HG03135 (cell line): ENCODE measurements at regions not wholly inside any gene's neighbourhood (a gene's known extent, or its start where the extent isn't known, plus 50 kb on each side); places are given as distances from the start of the nearest gene placed in this dataset.

Experiments used
- ATAC-seq: cut with Tn5 transposase; IDR thresholded peaks from one replicate; pipeline ENCODE4 v1.9.1; 2021; ENCODE audit warnings: mild to moderate bottlenecking, moderate library complexity; ENCODE audit not compliant: unreplicated experiment

- no peak for ATAC-seq
Observed at GRCh38 chr1:219365451-219365850, 191.8 kb downstream of the LYPLAL1 start.

GRCh38 chr1:219362702-219363101 lies 189.0 kb downstream of the LYPLAL1 start:
- ATAC-seq = no peak

DNA sequence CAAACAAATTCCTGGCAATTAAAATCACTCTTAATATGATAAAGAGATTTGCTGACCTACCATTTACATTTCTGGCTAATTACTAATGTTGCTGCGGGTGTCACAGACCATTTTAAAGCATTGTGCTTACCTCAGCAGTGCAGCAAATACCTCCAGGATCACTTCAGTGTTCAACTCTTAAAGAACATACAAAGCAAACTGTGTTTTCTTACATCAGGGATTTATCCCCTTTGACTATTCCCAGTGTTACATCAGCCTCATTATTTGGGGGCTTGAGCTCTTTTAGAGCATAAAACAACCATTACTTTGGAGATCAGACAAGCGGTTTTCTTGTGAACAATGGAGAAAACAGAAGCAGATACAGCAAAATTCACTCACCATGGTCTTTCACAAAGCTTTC lies 185.4 kb downstream of the LYPLAL1 start:
- no peak for ATAC-seq

- no peak for ATAC-seq
Observed at GRCh38 chr1:219358080-219358479, 184.4 kb downstream of the LYPLAL1 start.

GRCh38 chr1:219354962-219355361 lies 181.3 kb downstream of the LYPLAL1 start:
- no peak for ATAC-seq

DNA sequence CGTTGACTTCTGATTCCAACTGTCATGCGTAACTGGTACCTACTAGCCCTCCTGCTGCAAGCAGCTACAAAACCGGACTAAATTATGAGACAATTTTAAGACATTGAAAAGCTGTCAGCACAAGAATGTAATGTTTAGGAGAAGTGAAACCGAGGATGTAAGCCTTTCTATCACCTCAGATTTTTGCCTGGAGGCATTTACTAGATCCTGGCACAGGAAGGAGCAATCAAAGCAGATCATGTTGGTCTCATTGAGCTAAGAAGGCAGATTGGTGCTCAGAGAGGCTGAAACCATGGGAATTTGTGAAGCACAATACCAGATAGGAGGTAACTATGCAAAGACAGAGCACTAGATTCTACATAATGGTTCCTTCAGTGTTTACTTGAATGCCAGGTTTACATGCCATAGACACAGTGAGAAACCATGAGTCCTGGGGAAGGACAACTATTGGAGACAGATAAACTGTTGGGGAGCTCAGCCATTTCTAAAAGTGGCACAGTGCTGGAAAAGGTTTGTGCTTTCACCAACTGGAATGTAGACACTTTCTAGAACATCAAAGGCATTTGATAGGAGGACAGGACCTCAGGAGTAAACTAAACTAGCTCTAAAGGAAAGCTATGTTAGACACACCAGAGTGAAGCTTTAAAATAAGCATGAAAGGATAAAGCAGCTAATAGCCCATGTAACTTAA lies 179.4 kb downstream of the LYPLAL1 start:
- ATAC-seq = no peak

GRCh38 chr1:219350172-219350931 lies 176.7 kb downstream of the LYPLAL1 start:
- no peak for ATAC-seq

DNA sequence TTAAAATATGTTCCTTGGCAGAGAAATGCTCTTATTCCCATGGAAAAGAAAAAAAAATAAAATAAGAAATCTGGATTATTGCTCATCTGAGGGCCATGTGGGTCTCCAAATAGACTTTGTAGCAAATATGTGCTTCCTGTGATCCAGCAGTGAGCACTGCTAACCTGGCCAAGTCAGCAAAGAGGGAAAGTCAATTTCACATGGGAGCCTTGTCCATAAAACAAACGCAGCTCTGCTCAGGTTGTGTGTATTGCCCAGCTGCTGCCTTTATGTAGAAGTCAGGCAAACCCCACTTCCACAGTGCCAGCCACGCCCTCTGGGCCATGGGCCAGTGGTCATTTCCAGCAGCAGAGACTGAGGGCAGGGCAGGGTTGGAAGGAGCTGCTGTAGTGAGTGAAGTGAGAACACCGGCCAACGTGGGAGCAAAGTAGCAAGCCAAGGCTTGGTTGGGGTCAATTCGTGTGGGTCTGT lies 174.3 kb downstream of the LYPLAL1 start:
- ATAC-seq = no peak

DNA sequence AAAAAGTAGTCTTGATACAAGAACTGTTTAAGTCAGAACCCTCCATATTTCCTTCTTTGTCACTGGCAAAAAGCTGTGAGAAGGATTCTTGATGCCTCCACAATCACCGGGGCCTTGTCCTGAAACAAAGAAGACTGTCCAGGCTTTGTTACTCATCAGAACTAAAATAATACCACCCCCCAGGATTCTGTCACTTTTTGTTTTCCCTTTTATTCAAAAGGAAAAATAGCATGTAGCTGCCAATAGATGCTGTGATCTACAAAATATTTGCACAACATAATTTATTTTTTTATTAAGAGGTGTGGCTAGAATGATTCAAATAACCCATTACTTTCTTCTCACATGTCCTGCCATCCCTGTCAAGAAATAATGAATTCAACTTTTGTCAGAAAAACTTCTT lies 173.7 kb downstream of the LYPLAL1 start:
- no peak for ATAC-seq

DNA sequence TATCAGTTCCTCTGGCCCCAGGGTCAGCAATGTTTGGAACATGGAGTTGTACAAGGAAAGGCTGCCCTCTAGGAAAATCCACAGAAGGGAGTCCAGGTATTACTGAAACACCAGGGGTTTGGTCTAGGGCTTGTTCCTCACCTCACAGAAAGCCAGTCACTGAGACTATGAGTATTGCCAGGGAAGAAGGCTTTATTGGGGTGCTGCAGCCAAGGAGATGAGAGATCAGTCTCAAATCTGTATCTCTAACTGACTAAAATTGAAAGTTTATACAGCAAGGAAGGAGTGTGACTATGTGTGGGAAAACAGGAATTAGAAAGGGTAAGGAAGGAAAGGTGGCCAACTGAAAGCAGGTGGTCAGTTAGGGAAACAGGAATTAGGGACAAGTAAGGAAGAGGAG lies 172.3 kb downstream of the LYPLAL1 start:
- ATAC-seq = no peak

GRCh38 chr1:219342836-219343235 lies 169.2 kb downstream of the LYPLAL1 start:
- ATAC-seq = no peak

DNA sequence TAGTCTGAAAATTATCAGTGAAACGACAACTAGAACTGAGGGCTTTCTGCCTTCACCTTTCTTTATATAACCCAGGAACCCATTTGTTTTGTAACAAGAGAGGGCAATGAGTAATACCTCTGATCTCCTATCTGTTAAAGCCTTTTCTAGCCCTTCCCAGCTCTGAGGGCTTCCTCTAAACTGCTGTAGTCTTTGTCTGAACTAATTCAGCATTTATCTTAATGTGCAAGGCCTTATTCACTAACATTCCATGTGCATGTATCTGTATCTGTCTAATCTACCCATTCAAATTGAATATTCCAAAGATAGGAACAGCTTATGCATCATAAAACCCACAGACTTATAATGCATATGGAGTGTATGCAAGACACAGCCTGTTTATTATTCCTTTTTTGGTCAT lies 167.1 kb downstream of the LYPLAL1 start:
- ATAC-seq = no peak

DNA sequence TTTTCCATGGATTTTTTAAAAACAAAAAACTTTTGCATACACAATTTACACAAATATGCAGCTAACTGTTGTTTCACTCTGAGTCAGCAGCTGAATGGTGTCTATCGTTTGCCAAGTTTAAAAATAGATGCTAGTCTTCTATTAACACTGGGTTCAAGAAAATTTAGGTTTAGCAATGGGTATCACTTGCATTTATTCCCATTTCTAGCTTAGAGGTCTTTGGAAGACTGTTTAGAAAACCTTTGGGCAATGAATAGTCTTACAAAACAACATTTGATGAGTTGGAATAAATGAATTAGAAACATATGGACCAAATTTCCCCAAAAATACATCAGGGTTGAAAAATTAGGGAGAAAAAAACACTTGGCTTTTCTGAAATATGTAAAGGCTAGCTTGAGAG lies 165.8 kb downstream of the LYPLAL1 start:
- ATAC-seq = no peak

GRCh38 chr1:219337588-219337987 lies 163.9 kb downstream of the LYPLAL1 start:
- no peak for ATAC-seq

DNA sequence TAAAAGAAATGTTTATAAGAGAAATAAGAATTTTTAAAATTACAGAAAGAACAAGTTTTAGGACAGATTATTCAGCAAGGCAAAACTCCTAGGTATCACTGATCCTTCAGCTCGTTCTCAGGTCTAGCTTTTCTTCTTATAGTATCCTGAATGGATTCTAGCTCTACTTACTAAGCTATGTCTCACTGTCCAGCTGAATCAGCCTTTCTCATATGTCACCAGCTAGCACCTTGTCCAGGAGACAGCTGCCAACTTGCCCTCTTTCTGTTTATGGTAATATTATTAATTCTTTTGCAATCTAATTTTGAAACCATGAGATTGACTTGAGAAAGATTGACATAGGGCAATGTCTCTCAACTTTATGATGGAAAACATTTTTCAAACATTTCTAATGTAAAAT lies 159.9 kb downstream of the LYPLAL1 start:
- no peak for ATAC-seq

DNA sequence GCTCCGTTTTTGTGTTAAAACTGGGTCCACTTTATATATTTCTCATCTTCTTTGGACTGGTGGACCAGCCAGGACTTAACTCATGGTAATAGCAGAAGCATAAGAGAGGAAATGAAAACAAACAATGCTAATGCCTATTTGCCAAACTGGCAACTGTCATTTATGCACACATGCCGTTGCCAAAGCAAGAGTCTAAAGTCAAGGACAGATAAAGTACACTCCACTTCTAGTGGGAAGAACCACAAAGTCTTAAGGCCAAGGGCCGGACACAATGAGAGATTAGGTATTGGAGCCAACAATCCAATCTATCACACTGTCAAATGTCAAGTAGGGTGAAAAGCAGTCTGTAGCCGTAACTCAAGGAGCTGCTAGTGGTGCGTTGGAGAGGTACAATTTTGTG lies 157.7 kb downstream of the LYPLAL1 start:
- ATAC-seq = no peak

DNA sequence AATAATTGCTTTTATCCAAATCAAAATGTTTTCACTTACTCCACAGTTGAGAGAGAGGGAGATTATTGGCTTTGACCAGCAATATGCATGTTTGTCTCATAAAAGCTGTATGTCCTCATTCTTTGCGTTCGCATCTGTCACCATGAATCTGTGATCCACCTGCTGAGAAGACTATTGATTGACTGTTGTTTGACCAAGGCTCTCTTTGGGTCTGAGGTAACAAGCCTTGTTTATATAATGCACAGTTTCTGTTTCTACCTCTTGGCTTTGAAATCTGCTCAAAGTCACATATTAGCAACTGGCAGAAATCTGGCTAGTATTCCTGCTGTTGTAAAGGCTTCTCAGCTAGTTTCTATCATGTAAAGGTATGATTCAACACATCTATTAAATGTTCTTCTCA lies 157.0 kb downstream of the LYPLAL1 start:
- ATAC-seq = no peak

- ATAC-seq = no peak
Observed at GRCh38 chr1:219330001-219330400, 156.3 kb downstream of the LYPLAL1 start.

DNA sequence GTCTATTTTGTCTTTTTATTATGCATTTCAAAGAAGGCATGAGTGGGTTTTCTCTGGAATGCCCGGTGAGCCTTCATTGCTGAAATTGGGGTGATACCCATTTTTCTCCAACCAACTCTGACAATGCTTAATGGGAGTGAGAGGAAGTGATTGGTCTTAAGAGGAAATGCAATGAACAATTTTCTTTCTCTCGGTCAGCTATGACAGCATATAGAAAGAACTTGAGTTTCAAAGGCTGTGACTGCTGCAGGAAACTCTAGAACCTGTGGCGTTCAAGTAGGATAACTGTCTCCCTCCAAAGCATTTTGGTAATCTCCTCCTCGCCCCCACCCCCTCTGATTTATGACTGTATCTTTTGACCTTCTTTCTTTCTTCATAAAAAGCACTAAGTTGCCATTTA lies 155.9 kb downstream of the LYPLAL1 start:
- ATAC-seq = no peak

- ATAC-seq = no peak
Observed at GRCh38 chr1:219326843-219327242, 153.2 kb downstream of the LYPLAL1 start.

GRCh38 chr1:219325368-219325742 lies 151.7 kb downstream of the LYPLAL1 start:
- ATAC-seq = no peak

DNA sequence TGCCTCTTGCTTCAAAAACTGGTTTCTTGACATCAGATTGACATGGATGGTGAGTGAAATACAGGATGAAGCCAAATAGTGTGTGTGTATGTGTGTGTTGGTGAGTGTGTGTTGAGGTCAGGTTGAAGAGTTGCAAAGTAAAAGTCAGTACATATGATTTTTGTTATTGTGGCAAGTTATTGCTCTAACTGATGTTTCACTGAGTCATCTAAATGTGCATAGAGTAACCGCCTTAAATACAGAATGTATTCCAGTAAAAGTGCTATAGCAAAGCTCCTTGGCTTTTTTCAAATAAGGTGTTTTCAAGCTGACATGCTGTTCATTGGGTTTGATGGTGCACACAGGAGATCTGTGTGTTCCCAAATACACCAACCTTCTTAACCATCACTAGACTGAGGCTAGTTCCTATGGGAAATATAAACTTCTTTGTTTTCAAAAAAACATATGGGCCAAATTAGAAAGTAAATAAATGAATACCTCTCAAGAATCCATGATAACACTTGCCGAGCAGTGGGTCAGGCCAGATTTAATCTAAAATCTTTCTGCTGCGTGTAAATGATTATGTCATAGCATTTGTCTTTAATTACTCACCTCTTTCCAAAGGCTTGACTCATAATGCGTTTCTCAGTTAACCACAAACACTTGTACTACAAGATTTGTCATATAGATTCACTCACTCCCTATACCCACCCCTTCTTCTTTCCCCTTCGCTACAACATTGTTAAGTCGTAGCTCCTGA lies 151.1 kb downstream of the LYPLAL1 start:
- ATAC-seq = no peak
